ENCODE measurements at regions not wholly inside any gene's neighbourhood (a gene's known extent, or its start where the extent isn't known, plus 50 kb on each side); places are given as distances from the start of the nearest gene placed in this dataset.

DNA sequence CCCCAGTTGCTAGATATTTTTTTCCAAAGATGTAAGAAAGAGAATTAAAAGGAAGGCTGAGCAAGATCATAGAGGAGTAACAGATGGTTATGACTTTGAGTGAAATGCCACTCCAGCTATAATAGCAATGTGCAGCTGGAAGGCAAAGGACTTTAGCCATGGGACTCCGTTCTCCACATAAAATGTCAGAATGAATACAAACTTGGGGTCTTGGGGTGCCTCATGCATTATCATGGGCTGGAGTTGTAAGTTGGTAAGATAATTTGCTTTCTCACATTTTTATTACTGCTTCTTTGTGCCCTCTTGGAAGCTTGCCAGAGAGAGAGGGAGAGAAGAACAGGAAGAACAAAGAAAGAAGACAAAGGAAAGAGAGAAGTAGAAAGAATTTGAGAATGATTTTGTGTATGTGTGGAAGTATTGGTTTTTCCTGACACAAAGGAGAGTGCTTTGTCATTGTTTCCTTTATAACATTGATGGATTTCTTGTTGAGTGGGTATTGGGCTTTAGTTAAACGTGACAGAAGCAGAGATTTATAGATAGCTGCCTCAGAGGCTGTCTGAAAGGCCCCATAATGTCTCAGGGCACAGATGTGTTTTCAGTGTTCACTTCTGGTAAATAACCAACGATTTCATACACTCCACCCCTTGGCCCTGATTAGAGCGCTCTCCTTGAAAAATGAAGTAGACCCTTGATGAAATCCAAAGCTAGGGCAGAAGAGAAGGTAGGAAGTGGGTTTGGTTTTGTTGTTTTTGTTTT lies 715.3 kb downstream of the NR2F2 start:
- ChIA-PET CTCF (no interaction called here), POLR2A (no interaction called here)
- no peak for DNase-seq (ENCODE audit: extremely low spot score)
- no peak for TF ChIP-seq CTBP1 (IDR thresholded peaks at IDR 0.05; ENCODE audit: borderline replicate concordance)
- TF ChIP-seq L3MBTL2 (conservative IDR thresholded peaks at IDR 0.05): no peak
- TF ChIP-seq BHLHE40 (IDR thresholded peaks at IDR 0.05; ENCODE audit: borderline replicate concordance): no peak
- TF ChIP-seq HDGF (IDR thresholded peaks at IDR 0.05; ENCODE audit: borderline replicate concordance): no peak
- TF ChIP-seq ELF4 (IDR thresholded peaks at IDR 0.05): no peak

DNA sequence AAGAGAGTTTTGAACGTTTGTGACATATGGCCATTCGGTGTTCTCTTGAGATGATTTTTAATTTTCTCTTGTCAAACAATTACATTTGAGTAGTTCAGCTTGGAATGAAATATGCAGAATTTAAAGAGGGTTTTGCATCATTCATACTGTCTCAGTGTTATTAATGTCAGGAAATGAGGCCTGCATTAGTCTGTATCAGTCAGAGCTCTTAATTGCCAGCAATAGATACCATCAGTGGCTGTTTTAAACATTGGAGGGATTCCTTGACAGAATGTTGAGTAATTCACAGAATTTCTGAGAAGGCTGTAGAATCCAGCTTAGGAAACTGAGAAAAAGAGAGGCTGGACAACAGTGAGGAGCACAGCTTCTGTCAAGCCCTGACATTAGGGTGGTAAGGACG lies 722.0 kb downstream of the NR2F2 start:
- ChIA-PET POLR2A (no interaction called here), CTCF (interaction anchor here (0.5 kb wide), 1 partner anchor 1325 kb away, joined by 3 read pairs; no protein-coding TSS in a partner anchor)
- DNase-seq (ENCODE audit: extremely low spot score): no peak
- no peak for TF ChIP-seq ZNF384 (IDR thresholded peaks at IDR 0.05)
- no peak for TF ChIP-seq FOXM1 (IDR thresholded peaks at IDR 0.05; ENCODE audit: borderline replicate concordance)
- TF ChIP-seq HDGF (IDR thresholded peaks at IDR 0.05; ENCODE audit: borderline replicate concordance): no peak
- TF ChIP-seq BHLHE40 (IDR thresholded peaks at IDR 0.05; ENCODE audit: borderline replicate concordance): no peak
- no peak for TF ChIP-seq CTBP1 (IDR thresholded peaks at IDR 0.05; ENCODE audit: borderline replicate concordance)
- TF ChIP-seq LEF1 (IDR thresholded peaks at IDR 0.05; ENCODE audit: borderline replicate concordance): no peak
- TF ChIP-seq, protein P1, sequence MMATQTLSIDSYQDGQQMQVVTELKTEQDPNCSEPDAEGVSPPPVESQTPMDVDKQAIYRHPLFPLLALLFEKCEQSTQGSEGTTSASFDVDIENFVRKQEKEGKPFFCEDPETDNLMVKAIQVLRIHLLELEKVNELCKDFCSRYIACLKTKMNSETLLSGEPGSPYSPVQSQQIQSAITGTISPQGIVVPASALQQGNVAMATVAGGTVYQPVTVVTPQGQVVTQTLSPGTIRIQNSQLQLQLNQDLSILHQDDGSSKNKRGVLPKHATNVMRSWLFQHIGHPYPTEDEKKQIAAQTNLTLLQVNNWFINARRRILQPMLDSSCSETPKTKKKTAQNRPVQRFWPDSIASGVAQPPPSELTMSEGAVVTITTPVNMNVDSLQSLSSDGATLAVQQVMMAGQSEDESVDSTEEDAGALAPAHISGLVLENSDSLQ (IDR thresholded peaks at IDR 0.05): no peak
- TF ChIP-seq FOXK2 (IDR thresholded peaks at IDR 0.05): no peak
- TF ChIP-seq ELF4 (IDR thresholded peaks at IDR 0.05): no peak
- no peak for TF ChIP-seq SP1 (IDR thresholded peaks at IDR 0.05)
- TF ChIP-seq NFRKB (IDR thresholded peaks at IDR 0.05): no peak
- no peak for TF ChIP-seq ARNT (IDR thresholded peaks at IDR 0.05)
- TF ChIP-seq L3MBTL2 (conservative IDR thresholded peaks at IDR 0.05): no peak
- TF ChIP-seq TARDBP (IDR thresholded peaks at IDR 0.05): no peak
- TF ChIP-seq SUZ12 (IDR thresholded peaks at IDR 0.05): no peak

DNA sequence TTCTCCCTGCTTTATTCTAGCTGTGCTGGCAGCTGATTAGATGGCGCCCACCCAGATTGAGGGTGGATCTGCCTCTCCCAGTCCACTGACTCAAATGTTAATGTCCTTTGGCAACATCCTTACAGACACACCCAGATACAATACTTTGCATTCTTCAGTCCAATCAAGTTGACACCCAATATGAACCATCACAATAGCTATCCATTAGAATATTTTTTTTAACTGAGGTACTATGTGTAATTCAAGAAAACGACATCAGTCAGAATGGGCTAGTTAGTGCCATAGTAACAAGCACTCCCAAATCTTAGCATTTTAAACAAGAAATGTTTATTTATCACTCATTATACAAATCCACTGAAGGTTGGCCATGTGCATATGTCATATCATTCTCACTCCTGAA lies 723.1 kb downstream of the NR2F2 start:
- no peak for DNase-seq (ENCODE audit: extremely low spot score)
- TF ChIP-seq ZNF384 (IDR thresholded peaks at IDR 0.05) (no peak), TARDBP (IDR thresholded peaks at IDR 0.05) (no peak), FOXM1 (IDR thresholded peaks at IDR 0.05; ENCODE audit: borderline replicate concordance) (no peak), LEF1 (IDR thresholded peaks at IDR 0.05; ENCODE audit: borderline replicate concordance) (no peak), BHLHE40 (IDR thresholded peaks at IDR 0.05; ENCODE audit: borderline replicate concordance) (no peak), SP1 (IDR thresholded peaks at IDR 0.05) (no peak)
- ChIA-PET CTCF (no interaction called here), POLR2A (no interaction called here)

DNA sequence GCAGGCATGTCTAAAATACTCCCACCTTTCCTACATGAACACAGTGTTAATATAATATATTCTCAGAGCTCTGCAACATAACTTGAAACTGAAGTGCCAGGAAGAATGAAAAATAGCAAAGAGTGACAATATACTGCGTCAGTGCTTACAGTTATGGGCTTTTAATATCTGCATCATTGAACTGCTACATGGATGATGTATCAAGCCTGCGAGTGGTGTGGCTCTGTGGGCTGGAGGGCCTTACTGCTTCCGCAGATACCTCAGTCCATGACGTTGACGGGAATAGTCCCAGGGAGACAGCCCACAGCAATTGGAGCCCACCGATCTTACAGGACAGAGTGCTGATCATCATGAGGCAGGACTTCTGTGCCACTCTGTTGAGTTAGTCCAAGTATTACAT lies 727.0 kb downstream of the NR2F2 start:
- ChIA-PET POLR2A (no interaction called here), CTCF (no interaction called here)
- TF ChIP-seq LEF1 (IDR thresholded peaks at IDR 0.05; ENCODE audit: borderline replicate concordance) (no peak), SUZ12 (IDR thresholded peaks at IDR 0.05) (no peak), FOXM1 (IDR thresholded peaks at IDR 0.05; ENCODE audit: borderline replicate concordance) (no peak), ELF4 (IDR thresholded peaks at IDR 0.05) (no peak), SP1 (IDR thresholded peaks at IDR 0.05) (no peak), TARDBP (IDR thresholded peaks at IDR 0.05) (no peak), CTBP1 (IDR thresholded peaks at IDR 0.05; ENCODE audit: borderline replicate concordance) (no peak), FOXK2 (IDR thresholded peaks at IDR 0.05) (no peak), NFRKB (IDR thresholded peaks at IDR 0.05) (no peak), ARNT (IDR thresholded peaks at IDR 0.05) (no peak), BHLHE40 (IDR thresholded peaks at IDR 0.05; ENCODE audit: borderline replicate concordance) (no peak), L3MBTL2 (conservative IDR thresholded peaks at IDR 0.05) (no peak), ZNF384 (IDR thresholded peaks at IDR 0.05) (no peak), HDGF (IDR thresholded peaks at IDR 0.05; ENCODE audit: borderline replicate concordance) (no peak), FOXA1 (IDR thresholded peaks at IDR 0.05) (no peak)
- TF ChIP-seq, protein P1 (IDR thresholded peaks at IDR 0.05): no peak
- DNase-seq (ENCODE audit: extremely low spot score): no peak

DNA sequence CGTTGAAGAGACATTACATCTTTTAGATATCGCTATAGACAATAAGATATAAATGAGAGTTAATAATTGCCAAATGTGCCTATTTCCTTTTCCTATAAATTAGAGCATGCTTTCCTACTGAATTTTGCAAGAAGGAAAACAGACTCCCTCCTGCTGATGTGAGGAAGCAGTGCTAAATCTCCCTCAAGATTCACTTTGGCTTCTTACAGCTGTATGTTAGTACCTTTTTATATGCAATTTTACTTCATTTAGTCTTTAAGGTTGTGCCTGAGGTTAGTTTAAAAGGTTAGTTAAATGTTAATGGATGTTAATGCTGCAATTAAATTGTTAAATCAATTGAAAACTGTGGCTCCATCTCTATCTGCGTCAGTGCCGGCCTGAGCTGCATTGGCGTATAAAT lies 728.8 kb downstream of the NR2F2 start:
- no peak for DNase-seq (ENCODE audit: extremely low spot score)
- POLR2A ChIA-PET: no interaction called here
- TF ChIP-seq LEF1 (IDR thresholded peaks at IDR 0.05; ENCODE audit: borderline replicate concordance) (no peak), FOXK2 (IDR thresholded peaks at IDR 0.05) (no peak)
- CTCF ChIA-PET: no interaction called here

DNA sequence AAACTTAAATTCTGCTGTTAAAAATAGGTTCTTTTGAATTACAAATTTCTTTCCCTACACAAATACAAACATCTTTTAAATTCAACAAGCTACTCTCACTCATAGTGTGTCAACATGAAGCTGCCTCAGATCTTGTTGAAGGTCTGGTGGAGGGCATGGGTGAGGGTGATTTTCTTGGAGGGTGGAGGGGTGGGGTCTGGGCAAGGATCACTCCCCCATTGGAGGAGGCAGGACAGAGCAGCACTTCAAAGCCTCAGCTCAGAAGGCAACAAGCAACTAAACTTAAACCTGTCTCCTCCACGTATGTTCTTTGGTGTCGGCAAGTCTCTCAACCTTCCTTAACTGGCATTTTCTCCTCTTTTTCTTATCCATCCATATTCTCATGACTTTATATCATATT lies 730.9 kb downstream of the NR2F2 start:
- no peak for DNase-seq (ENCODE audit: extremely low spot score)
- TF ChIP-seq SP1 (IDR thresholded peaks at IDR 0.05) (no peak), FOXK2 (IDR thresholded peaks at IDR 0.05) (no peak)
- ChIA-PET CTCF (no interaction called here), POLR2A (no interaction called here)

DNA sequence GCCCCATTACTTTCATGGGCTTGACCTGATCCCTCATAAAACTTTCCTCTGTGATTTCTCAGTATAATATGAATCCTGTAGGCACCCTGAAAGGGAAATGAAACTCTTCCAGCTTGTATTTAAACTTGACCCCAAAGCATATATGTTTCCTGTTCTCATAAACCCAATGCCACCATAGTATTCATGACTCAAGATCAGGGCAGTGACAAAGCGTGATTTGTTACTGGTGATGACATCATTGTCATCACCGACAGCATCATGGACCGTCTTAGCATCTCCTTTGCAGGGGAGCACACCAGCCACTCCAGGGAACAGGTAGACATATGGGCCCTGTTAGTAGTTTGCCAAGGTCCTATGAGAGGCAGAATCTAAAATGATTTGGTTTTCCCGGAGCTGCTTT lies 741.2 kb downstream of the NR2F2 start:
- ChIA-PET POLR2A (no interaction called here), CTCF (no interaction called here)
- no peak for DNase-seq (ENCODE audit: extremely low spot score)
- TF ChIP-seq, protein P1 (IDR thresholded peaks at IDR 0.05): no peak
- TF ChIP-seq SP1 (IDR thresholded peaks at IDR 0.05): no peak
- no peak for TF ChIP-seq SUZ12 (IDR thresholded peaks at IDR 0.05)
- no peak for TF ChIP-seq L3MBTL2 (conservative IDR thresholded peaks at IDR 0.05)
- no peak for TF ChIP-seq ARNT (IDR thresholded peaks at IDR 0.05)
- TF ChIP-seq FOXM1 (IDR thresholded peaks at IDR 0.05; ENCODE audit: borderline replicate concordance): no peak
- no peak for TF ChIP-seq LEF1 (IDR thresholded peaks at IDR 0.05; ENCODE audit: borderline replicate concordance)
- no peak for TF ChIP-seq BHLHE40 (IDR thresholded peaks at IDR 0.05; ENCODE audit: borderline replicate concordance)
- no peak for TF ChIP-seq ELF4 (IDR thresholded peaks at IDR 0.05)
- TF ChIP-seq FOXA1 (IDR thresholded peaks at IDR 0.05): no peak
- no peak for TF ChIP-seq HDGF (IDR thresholded peaks at IDR 0.05; ENCODE audit: borderline replicate concordance)
- no peak for TF ChIP-seq FOXK2 (IDR thresholded peaks at IDR 0.05)
- TF ChIP-seq ZNF384 (IDR thresholded peaks at IDR 0.05): no peak
- TF ChIP-seq CTBP1 (IDR thresholded peaks at IDR 0.05; ENCODE audit: borderline replicate concordance): no peak
- no peak for TF ChIP-seq NFRKB (IDR thresholded peaks at IDR 0.05)
- TF ChIP-seq TARDBP (IDR thresholded peaks at IDR 0.05): no peak

Data from HEK293T (cell line).